SK-N-SH (cell line): ENCODE measurements at regions not wholly inside any gene's neighbourhood (a gene's known extent, or its start where the extent isn't known, plus 50 kb on each side); places are given as distances from the start of the nearest gene placed in this dataset.
"Not testable (repeated sequence)": the region's sequence is repeated elsewhere in the genome, so short reads cannot be mapped to it uniquely, and the experiment has no call there.

Experiments
- CTCF ChIA-PET: fragments of 300-600, 350-600 bp; formaldehyde crosslinking; extraction: SDS; loops from one replicate; lab custom pipeline; 2021; lab: Yijun Ruan, JAX
- POLR2A ChIA-PET: fragments of 350-600 bp; sonication (Branson Sonifier 250); formaldehyde crosslinking; extraction: SDS; loops from one replicate; lab custom pipeline; 2020; ENCODE audit warnings: antibody characterized with exemption, inconsistent platforms; lab: Yijun Ruan, JAX
- DNase-seq: peaks from one replicate; pipeline ENCODE4 v3.0.0; 2012
- H2AFZ ChIP-seq: fragments of 200-600 bp; sonication (generic); 2 replicates; pipeline ENCODE4 v1.8.1; 2016; ENCODE audit warnings: antibody characterized with exemption, mild to moderate bottlenecking, low read depth
- H3F3A ChIP-seq: fragments of 200-600 bp; sonication (generic); replicated peaks from 2 replicates; pipeline ENCODE3; 2016; ENCODE audit warnings: antibody characterized with exemption, mild to moderate bottlenecking; ENCODE audit not compliant: insufficient read depth
- H3K27ac ChIP-seq, 2 experiments: fragments of 200-500 bp in 1 of 2; fragments of 200-600 bp in 1 of 2; sonication (Bioruptor generic) in 1 of 2; sonication (generic), shearing (Covaris generic) in 1 of 2; 2 replicates each; pipeline versions ENCODE4 v1.5.1 to v1.6.1; 2014 to 2016; ENCODE audit warnings: low read depth in 2 of 2, inconsistent platforms in 1 of 2, low read length in 1 of 2, mild to moderate bottlenecking in 1 of 2, mixed read lengths in 1 of 2
- H3K27me3 ChIP-seq: fragments of 200-600 bp; sonication (generic), shearing (Covaris generic); 2 replicates; pipeline ENCODE4 v1.6.1; 2016; ENCODE audit warnings: mixed run types; ENCODE audit not compliant: insufficient read depth
- H3K36me3 ChIP-seq, 2 experiments: fragments of 200-500 bp in 1 of 2; fragments of 200-600 bp in 1 of 2; sonication (Bioruptor generic) in 1 of 2; sonication (generic) in 1 of 2; replicated peaks in 1 of 2; 2 replicates each; pipeline versions ENCODE3 to v1.5.1; 2014 to 2016; ENCODE audit warnings: low read length in 1 of 2, mild to moderate bottlenecking in 1 of 2; ENCODE audit not compliant: insufficient read depth in 2 of 2, control insufficient read depth in 1 of 2
- H3K4me1 ChIP-seq, 2 experiments: fragments of 200-500 bp in 1 of 2; fragments of 200-600 bp in 1 of 2; sonication (Bioruptor generic) in 1 of 2; sonication (generic), shearing (Covaris generic) in 1 of 2; 2 replicates each; pipeline versions ENCODE4 v1.5.1 to v1.6.1; 2014 to 2016; ENCODE audit warnings: low read depth in 1 of 2, low read length in 1 of 2, mixed run types in 1 of 2; ENCODE audit not compliant: insufficient read depth in 2 of 2, control insufficient read depth in 1 of 2
- H3K4me2 ChIP-seq: fragments of 200-600 bp; sonication (generic), shearing (Covaris generic); 2 replicates; pipeline ENCODE4 v1.6.1; 2017; ENCODE audit warnings: mixed run types
- H3K4me3 ChIP-seq, 2 experiments: fragments of 200-500 bp in 1 of 2; fragments of 200-600 bp in 1 of 2; sonication (Bioruptor generic) in 1 of 2; sonication (generic), shearing (Covaris generic) in 1 of 2; 2 replicates each; pipeline versions ENCODE4 v1.5.1 to v1.8.1; 2014 to 2016; ENCODE audit warnings: low read depth in 2 of 2, inconsistent platforms in 1 of 2, low read length in 1 of 2, mild to moderate bottlenecking in 1 of 2, mixed read lengths in 1 of 2, moderate library complexity in 1 of 2
- H3K79me2 ChIP-seq: fragments of 200-600 bp; sonication (generic); 2 replicates; pipeline ENCODE4 v1.8.1; 2017; ENCODE audit warnings: mild to moderate bottlenecking; ENCODE audit not compliant: insufficient read depth
- H3K9ac ChIP-seq: fragments of 200-600 bp; sonication (generic); 2 replicates; pipeline ENCODE4 v1.6.1; 2017; ENCODE audit warnings: mixed run types
- H3K9me2 ChIP-seq: fragments of 200-600 bp; sonication (generic); 2 replicates; pipeline ENCODE4 v1.6.1; 2017; ENCODE audit warnings: mixed run types
- H3K9me3 ChIP-seq: fragments of 200-600 bp; sonication (generic); 2 replicates; pipeline ENCODE4 v1.6.1; 2017; ENCODE audit warnings: mixed run types, mild to moderate bottlenecking, moderate library complexity
- H4K20me1 ChIP-seq: fragments of 200-600 bp; sonication (generic); 2 replicates; pipeline ENCODE4 v1.6.1; 2017; ENCODE audit warnings: mild to moderate bottlenecking, mixed run types; ENCODE audit not compliant: insufficient read depth
- CTCF ChIP-seq: fragments of 200-600 bp; sonication (generic); IDR thresholded peaks from 2 replicates; pipeline ENCODE4 v1.6.1; 2017; ENCODE audit warnings: antibody characterized with exemption, mild to moderate bottlenecking, moderate library complexity
- ELF1 ChIP-seq: IDR thresholded peaks from 2 replicates; pipeline ENCODE4 v1.4.0; 2012
- EZH2phosphoT487 ChIP-seq: fragments of 200-600 bp; sonication (generic); IDR thresholded peaks from 2 replicates; pipeline ENCODE4 v1.6.1; 2017; ENCODE audit warnings: low read depth, mixed run types, mild to moderate bottlenecking, antibody characterized with exemption, moderate library complexity, borderline replicate concordance
- FOSL2 ChIP-seq: IDR thresholded peaks from 2 replicates; pipeline ENCODE4 v1.4.0; 2012; ENCODE audit warnings: low read depth, mild to moderate bottlenecking, moderate library complexity, borderline replicate concordance
- GATA2 ChIP-seq: sonication (generic); formaldehyde crosslinking; IDR thresholded peaks from 2 replicates; pipeline ENCODE4 v1.5.0; 2020; ENCODE audit warnings: mild to moderate bottlenecking, missing genetic modification reagents
- MAX ChIP-seq: IDR thresholded peaks from 2 replicates; pipeline ENCODE4 v1.4.0; 2012; ENCODE audit warnings: low read depth
- NRF1 ChIP-seq: IDR thresholded peaks from 2 replicates; pipeline ENCODE4 v1.6.1; 2012; ENCODE audit warnings: low read depth, mild to moderate bottlenecking, low read length
- PBX3 ChIP-seq: IDR thresholded peaks from 2 replicates; pipeline ENCODE4; 2012
- POLR2AphosphoS5 ChIP-seq: IDR thresholded peaks from 2 replicates; pipeline ENCODE4 v1.6.1; 2012; ENCODE audit warnings: low read depth, low read length
- REST ChIP-seq: IDR thresholded peaks from 2 replicates; pipeline ENCODE4 v1.6.1; 2012; ENCODE audit warnings: mild to moderate bottlenecking, low read depth, low read length, moderate library complexity
- TAF1 ChIP-seq: IDR thresholded peaks from 2 replicates; pipeline ENCODE4 v1.6.1; 2012; ENCODE audit warnings: low read depth, mild to moderate bottlenecking, low read length, moderate library complexity, borderline replicate concordance
- TCF12 ChIP-seq: IDR thresholded peaks from 2 replicates; pipeline ENCODE4 v1.4.0; 2012
- USF2 ChIP-seq: fragments of 150-350 bp; IDR thresholded peaks from 2 replicates; pipeline ENCODE4 v1.6.1; 2017; ENCODE audit warnings: antibody characterized with exemption, low read length, low read depth, borderline replicate concordance
- YY1 ChIP-seq: IDR thresholded peaks from 2 replicates; pipeline ENCODE4 v1.4.0; 2012; ENCODE audit warnings: low read depth, mild to moderate bottlenecking
- ZBTB33 ChIP-seq: IDR thresholded peaks from 2 replicates; pipeline ENCODE4 v1.4.0; 2012; ENCODE audit warnings: low read depth, borderline replicate concordance
- WGBS: methylation state at CpG from one replicate; pipeline ENCODE4 v1.1.6; 2017; ENCODE audit warnings: low lambda C conversion rate; 5-methylcytosine and 5-hydroxymethylcytosine counted together

- no peak for TF ChIP-seq ZBTB33
- peak; percentile 51 for TF ChIP-seq CTCF
- no peak for TF ChIP-seq REST
- no peak for TF ChIP-seq TAF1
- no peak for TF ChIP-seq EZH2phosphoT487
- TF ChIP-seq GATA2 (CRISPR knock-in tag), result no peak
- no peak for TF ChIP-seq ELF1
Observed at GRCh38 chr3:153927107-153927506, 194.1 kb upstream of the ARHGEF26 start (continued).

- POLR2A ChIA-PET, result no interaction called here
- H3K4me2 ChIP-seq, result no peak overlapping the region
- H3K4me3 ChIP-seq, result no peak overlapping the region
- no peak overlapping the region for H3K27ac ChIP-seq
- DNase-seq, result no peak
- H3K9ac ChIP-seq, result no peak overlapping the region
- H3K79me2 ChIP-seq, result no peaks in the 10 kb centered on the region
- no peaks in the 10 kb centered on the region for H3K9me2 ChIP-seq
- H3K9me3 ChIP-seq, result no peaks in the 10 kb centered on the region
- H4K20me1 ChIP-seq, result no peaks in the 10 kb centered on the region
- CTCF ChIA-PET, result no interaction called here
- H3K36me3 ChIP-seq, result no peaks in the 10 kb centered on the region
- H3K4me1 ChIP-seq, result no peaks in the 10 kb centered on the region
- H3F3A ChIP-seq, result peaks cover 3% of the 10 kb centered on the region
- no peak for TF ChIP-seq POLR2AphosphoS5
- no peak for TF ChIP-seq TCF12
- TF ChIP-seq PBX3, result no peak
- TF ChIP-seq USF2, result no peak
- no peak for TF ChIP-seq MAX
- TF ChIP-seq NRF1, result no peak
- no peak for TF ChIP-seq YY1
- no peak for TF ChIP-seq FOSL2
- no peaks in the 10 kb centered on the region for H3K27me3 ChIP-seq
- no peak overlapping the region for H2AFZ ChIP-seq
Observed at GRCh38 chr3:153928851-153929250, 192.3 kb upstream of the ARHGEF26 start.

- not testable (repeated sequence) for H3K36me3 ChIP-seq
Observed at GRCh38 chr3:153933481-153933880, 187.7 kb upstream of the ARHGEF26 start.

More at GRCh38 chr3:153933481-153933880, 187.7 kb upstream of the ARHGEF26 start:
- H3K27me3 ChIP-seq, H3K9me2 ChIP-seq, H2AFZ ChIP-seq, POLR2A ChIA-PET, H3K4me2 ChIP-seq, H3F3A ChIP-seq, DNase-seq, H3K9me3 ChIP-seq, H3K9ac ChIP-seq, H3K27ac ChIP-seq, H3K79me2 ChIP-seq, CTCF ChIA-PET, H3K4me1 ChIP-seq, H4K20me1 ChIP-seq, H3K4me3 ChIP-seq: not testable (repeated sequence)
- 63% methylated on average over 2 of the region's 2 CpGs for WGBS
